H1 (cell line): ENCODE measurements at regions not wholly inside any gene's neighbourhood (a gene's known extent, or its start where the extent isn't known, plus 50 kb on each side); places are given as distances from the start of the nearest gene placed in this dataset.

Source experiments
- CTCF ChIA-PET: fragments of 300-600 bp; sonication (Branson Sonifier 250); formaldehyde crosslinking; loops from one replicate; lab custom pipeline; 2021; ENCODE audit not compliant: partially characterized antibody; lab: Charles Lee
- POLR2A ChIA-PET: fragments of 300-600 bp; sonication (Branson Sonifier 250); formaldehyde crosslinking; loops from one replicate; lab custom pipeline; 2021; ENCODE audit warnings: inconsistent platforms; ENCODE audit not compliant: partially characterized antibody; lab: Charles Lee
- DNase-seq, 2 experiments: peaks; one replicate each; pipeline versions ENCODE4 v3.0.0 to v3.0.0-alpha.2; 2010 to 2022; ENCODE audit warnings: low spot score in 2 of 2, low read depth in 1 of 2, mixed read lengths in 1 of 2
- FAIRE-seq: peaks from 2 replicates; lab custom pipeline; 2011; peaks lifted over from hg19 to GRCh38; lab: Jason Lieb, UNC
- H2AFZ ChIP-seq: 2 replicates; pipeline ENCODE4 v1.8.1; 2012; ENCODE audit warnings: low read length, inconsistent platforms
- H2AK5ac ChIP-seq: 2 replicates; pipeline ENCODE4 v1.6.1; 2013; ENCODE audit warnings: low read depth, low read length
- H2BK120ac ChIP-seq: replicated peaks from 2 replicates; pipeline ENCODE3; 2013; ENCODE audit warnings: low read depth, low read length, inconsistent platforms
- H2BK12ac ChIP-seq: 2 replicates; pipeline ENCODE4 v1.6.1; 2013; ENCODE audit warnings: low read depth, low read length
- H2BK15ac ChIP-seq: 2 replicates; pipeline ENCODE4 v1.6.1; 2013; ENCODE audit warnings: low read length
- H2BK20ac ChIP-seq: 2 replicates; pipeline ENCODE4 v1.6.1; 2013; ENCODE audit warnings: low read length
- H2BK5ac ChIP-seq: 2 replicates; pipeline ENCODE4 v1.6.1; 2013; ENCODE audit warnings: low read depth, low read length
- H3K14ac ChIP-seq: 2 replicates; pipeline ENCODE4 v1.6.1; 2013; ENCODE audit warnings: inconsistent platforms; ENCODE audit not compliant: insufficient read length
- H3K18ac ChIP-seq: 2 replicates; pipeline ENCODE4 v1.6.1; 2013; ENCODE audit warnings: low read length; ENCODE audit errors: extremely low read depth
- H3K23ac ChIP-seq: 2 replicates; pipeline ENCODE4 v1.6.1; 2013; ENCODE audit warnings: inconsistent platforms; ENCODE audit not compliant: insufficient read length
- H3K23me2 ChIP-seq: 2 replicates; pipeline ENCODE4 v1.6.1; 2013; ENCODE audit warnings: low read depth, low read length
- H3K27ac ChIP-seq: 2 replicates; pipeline ENCODE4 v1.6.1; 2011; ENCODE audit warnings: low read depth, low read length, inconsistent platforms
- H3K27me3 ChIP-seq, 4 experiments: replicated peaks in 1 of 4; 1 replicate in 1 of 4; 2 replicates in 3 of 4; pipeline versions ENCODE4 v1.6.1 to v1.8.1; 2011 to 2013; ENCODE audit warnings: low read length in 3 of 4, mild to moderate bottlenecking in 3 of 4, inconsistent platforms in 2 of 4, mixed read lengths in 2 of 4, moderate library complexity in 1 of 4; ENCODE audit not compliant: control insufficient read depth in 3 of 4, insufficient read depth in 3 of 4; ENCODE audit errors: extremely low read depth in 1 of 4
- H3K36me3 ChIP-seq, 4 experiments: 2 replicates each; pipeline versions ENCODE4 v1.6.1 to v1.8.1; 2011 to 2013; ENCODE audit warnings: mild to moderate bottlenecking in 4 of 4, low read length in 3 of 4, moderate library complexity in 2 of 4, control low read depth in 1 of 4, inconsistent platforms in 1 of 4; ENCODE audit not compliant: insufficient read depth in 4 of 4, control insufficient read depth in 2 of 4
- H3K4ac ChIP-seq: replicated peaks from 2 replicates; pipeline ENCODE3; 2013; ENCODE audit warnings: low read length, low read depth, mixed read lengths, inconsistent platforms; ENCODE audit not compliant: insufficient read length
- H3K4me1 ChIP-seq, 4 experiments: replicated peaks in 1 of 4; 1 replicate in 1 of 4; 2 replicates in 3 of 4; pipeline versions ENCODE4 v1.6.1 to v1.8.1; 2011 to 2013; ENCODE audit warnings: low read length in 3 of 4, inconsistent platforms in 2 of 4, mixed read lengths in 1 of 4; ENCODE audit not compliant: insufficient read depth in 4 of 4, control insufficient read depth in 3 of 4
- H3K4me2 ChIP-seq, 2 experiments: 2 replicates each; pipeline versions ENCODE4 v1.6.1 to v1.8.1; 2011 to 2013; ENCODE audit warnings: low read depth in 2 of 2, low read length in 2 of 2, control low read depth in 1 of 2, inconsistent platforms in 1 of 2, mild to moderate bottlenecking in 1 of 2; ENCODE audit not compliant: insufficient read depth in 1 of 2
- H3K4me3 ChIP-seq, 4 experiments: fragments of 200-600, 300-600 bp in 1 of 4; sonication (generic), shearing (Covaris generic), sonication (Bioruptor Twin) in 1 of 4; 2 replicates each; pipeline versions ENCODE4 v1.5.1 to v1.8.1; 2011 to 2016; ENCODE audit warnings: low read length in 4 of 4, low read depth in 3 of 4, control low read depth in 2 of 4, inconsistent platforms in 2 of 4, mild to moderate bottlenecking in 2 of 4, mixed read lengths in 1 of 4, moderate library complexity in 1 of 4; ENCODE audit not compliant: insufficient read depth in 2 of 4; ENCODE audit errors: extremely low read depth in 1 of 4
- H3K56ac ChIP-seq: replicated peaks from 2 replicates; pipeline ENCODE3; 2013; ENCODE audit warnings: low read depth, mild to moderate bottlenecking, mixed read lengths, low read length, inconsistent platforms; ENCODE audit not compliant: insufficient read length
- H3K79me1 ChIP-seq: 2 replicates; pipeline ENCODE4 v1.6.1; 2013; ENCODE audit warnings: low read depth, low read length, control low read depth
- H3K79me2 ChIP-seq, 2 experiments: 2 replicates each; pipeline versions ENCODE4 v1.6.1 to v1.8.1; 2012 to 2013; ENCODE audit warnings: low read length in 2 of 2, mild to moderate bottlenecking in 2 of 2, inconsistent platforms in 1 of 2; ENCODE audit not compliant: insufficient read depth in 2 of 2, control insufficient read depth in 1 of 2
- H3K9ac ChIP-seq, 4 experiments: replicated peaks in 1 of 4; 1 replicate in 1 of 4; 2 replicates in 3 of 4; pipeline versions ENCODE4 v1.6.1 to v1.8.1; 2011 to 2013; ENCODE audit warnings: low read depth in 3 of 4, low read length in 3 of 4, control low read depth in 2 of 4, mild to moderate bottlenecking in 2 of 4, moderate library complexity in 2 of 4, inconsistent platforms in 1 of 4; ENCODE audit errors: extremely low read depth in 1 of 4
- H3K9me3 ChIP-seq, 2 experiments: 2 replicates each; pipeline versions ENCODE4 v1.6.1 to v1.8.1; 2012 to 2013; ENCODE audit warnings: mild to moderate bottlenecking in 2 of 2, moderate library complexity in 2 of 2, control low read depth in 1 of 2, inconsistent platforms in 1 of 2, low read depth in 1 of 2, low read length in 1 of 2, mixed read lengths in 1 of 2; ENCODE audit not compliant: insufficient read depth in 2 of 2
- H4K20me1 ChIP-seq, 2 experiments: replicated peaks in 1 of 2; 2 replicates each; pipeline versions ENCODE3 to v1.8.1; 2011 to 2013; ENCODE audit warnings: inconsistent platforms in 2 of 2, low read length in 2 of 2, mild to moderate bottlenecking in 1 of 2; ENCODE audit not compliant: insufficient read depth in 2 of 2, control insufficient read depth in 1 of 2
- H4K5ac ChIP-seq: 2 replicates; pipeline ENCODE4 v1.6.1; 2013; ENCODE audit warnings: low read length, low read depth, mixed read lengths, inconsistent platforms; ENCODE audit not compliant: insufficient read length
- H4K8ac ChIP-seq: 2 replicates; pipeline ENCODE4 v1.8.0; 2013; ENCODE audit warnings: mild to moderate bottlenecking, moderate library complexity, low read length, inconsistent platforms; ENCODE audit not compliant: insufficient read depth; ENCODE audit errors: extremely low read depth
- H4K91ac ChIP-seq: replicated peaks from 2 replicates; pipeline ENCODE3; 2013; ENCODE audit warnings: low read length, mixed read lengths, inconsistent platforms; ENCODE audit not compliant: insufficient read length
- ATF2 ChIP-seq: IDR thresholded peaks from 2 replicates; pipeline ENCODE4 v1.6.1; 2012; ENCODE audit warnings: low read length, inconsistent platforms
- CTBP2 ChIP-seq: IDR thresholded peaks from 2 replicates; pipeline ENCODE4 v1.7.0; 2011; ENCODE audit warnings: borderline replicate concordance, mild to moderate bottlenecking, moderate library complexity, mixed read lengths, low read length; ENCODE audit not compliant: insufficient read depth, insufficient read length
- CTCF ChIP-seq, 3 experiments: IDR thresholded peaks; 1 replicate in 2 of 3; 2 replicates in 1 of 3; pipeline versions ENCODE4 v1.5.1 to v1.6.1; 2011; ENCODE audit warnings: low read length in 3 of 3, mild to moderate bottlenecking in 3 of 3, inconsistent platforms in 2 of 3, low read depth in 1 of 3, moderate library complexity in 1 of 3; ENCODE audit not compliant: insufficient read depth in 1 of 3; ENCODE audit errors: control extremely low read depth in 1 of 3
- RAD21 ChIP-seq, 2 experiments: IDR thresholded peaks in 1 of 2; conservative IDR thresholded peaks in 1 of 2; 2 replicates each; pipeline ENCODE4 v1.6.1; 2011; ENCODE audit warnings: low read depth in 2 of 2, low read length in 2 of 2, improper control_type of control experiment in 1 of 2, inconsistent platforms in 1 of 2, mild to moderate bottlenecking in 1 of 2, moderate library complexity in 1 of 2
- SAP30 ChIP-seq: fragments of 300-600 bp; sonication (generic); IDR thresholded peaks from 2 replicates; pipeline ENCODE4 v1.7.1; 2012; ENCODE audit warnings: low read length, moderate library complexity, mild to moderate bottlenecking, inconsistent platforms; ENCODE audit not compliant: insufficient read depth, insufficient replicate concordance
- SIRT6 ChIP-seq: IDR thresholded peaks from one replicate; pipeline ENCODE4 v1.7.1; 2012; ENCODE audit warnings: low read length, inconsistent platforms
- WGBS, 2 experiments: shearing (Covaris generic) in 1 of 2; methylation state at CpG; one replicate each; pipeline versions ENCODE4 v1.1.6 to v1.1.7; 2013 to 2015; ENCODE audit warnings: low lambda C conversion rate in 2 of 2, mixed read lengths in 2 of 2, inconsistent platforms in 1 of 2, low coverage in 1 of 2, missing lambda C conversion rate in 1 of 2; ENCODE audit not compliant: insufficient replicate concordance in 2 of 2, insufficient coverage in 1 of 2, insufficient read length in 1 of 2; ENCODE audit errors: extremely low coverage in 1 of 2, missing lambda C conversion rate in 1 of 2; 5-methylcytosine and 5-hydroxymethylcytosine counted together

- H4K20me1 ChIP-seq, result no peaks in the 10 kb centered on the region
- no peak for FAIRE-seq
Observed at GRCh38 chr9:33742519-33742918, 52.8 kb upstream of the PRSS3 start.

More at GRCh38 chr9:33742519-33742918, 52.8 kb upstream of the PRSS3 start:
- H3K9ac ChIP-seq, result no peak overlapping the region
- no peak overlapping the region for H3K23ac ChIP-seq
- no peaks in the 10 kb centered on the region for H3K23me2 ChIP-seq
- no peaks in the 10 kb centered on the region for H3K4me1 ChIP-seq
- no peak overlapping the region for H4K91ac ChIP-seq
- H3K4me3 ChIP-seq, result no peak overlapping the region
- H4K8ac ChIP-seq, result no peak overlapping the region
- no peak overlapping the region for H3K4me2 ChIP-seq
- H3K27me3 ChIP-seq, result no peaks in the 10 kb centered on the region
- no peak overlapping the region for H2AK5ac ChIP-seq
- ChIA-PET CTCF (no interaction called here), POLR2A (no interaction called here)
- H2BK20ac ChIP-seq, result no peak overlapping the region
- H3K36me3 ChIP-seq, result no peaks in the 10 kb centered on the region
- H3K14ac ChIP-seq, result no peak overlapping the region
- H3K79me1 ChIP-seq, result no peaks in the 10 kb centered on the region
- 92% methylated on average over 2 of the region's 2 CpGs; no CpG with 5 or more reads in 1 of the 2 experiments for WGBS, 2 experiments
- H3K9me3 ChIP-seq, result no peaks in the 10 kb centered on the region
- no peak overlapping the region for H3K27ac ChIP-seq
- no peak overlapping the region for H3K18ac ChIP-seq
- no peak for DNase-seq
- H2BK5ac ChIP-seq, result no peak overlapping the region
- H2BK120ac ChIP-seq, result no peak overlapping the region
- no peak overlapping the region for H2AFZ ChIP-seq
- H3K79me2 ChIP-seq, result no peaks in the 10 kb centered on the region
- H3K56ac ChIP-seq, result no peak overlapping the region
- no peak overlapping the region for H4K5ac ChIP-seq
- H3K4ac ChIP-seq, result no peak overlapping the region
- no peak overlapping the region for H2BK15ac ChIP-seq
- TF ChIP-seq SAP30 (no peak), SIRT6 (no peak), ATF2 (no peak), CTBP2 (no peak), CTCF (IDR thresholded peaks at IDR 0.05; ENCODE audit: control extremely low read depth in 1 of 3, insufficient read depth in 1 of 3, low read depth in 1 of 3, low read length in 3 of 3) (peak in 2 of 3 experiments; percentile 15; a peak in 2 of 4 replicates), RAD21 (IDR thresholded peaks at IDR 0.05 in 1 of 2, conservative IDR thresholded peaks at IDR 0.05 in 1 of 2; ENCODE audit: low read depth in 2 of 2, low read length in 2 of 2) (peak in 1 of 2 experiments; percentile 16; a peak in 2 of 4 replicates)
- H2BK12ac ChIP-seq, result no peak overlapping the region
